Left hindlimb (tissue), 1 donor: ENCODE measurements at regions not wholly inside any gene's neighbourhood (a gene's known extent, or its start where the extent isn't known, plus 50 kb on each side); places are given as distances from the start of the nearest gene placed in this dataset.
"Not testable (repeated sequence)": the region's sequence is repeated elsewhere in the genome, so short reads cannot be mapped to it uniquely, and the experiment has no call there.

Experiments
- DNase-seq: peaks from one replicate; pipeline ENCODE4 v3.0.0-alpha.2; 2018

DNA sequence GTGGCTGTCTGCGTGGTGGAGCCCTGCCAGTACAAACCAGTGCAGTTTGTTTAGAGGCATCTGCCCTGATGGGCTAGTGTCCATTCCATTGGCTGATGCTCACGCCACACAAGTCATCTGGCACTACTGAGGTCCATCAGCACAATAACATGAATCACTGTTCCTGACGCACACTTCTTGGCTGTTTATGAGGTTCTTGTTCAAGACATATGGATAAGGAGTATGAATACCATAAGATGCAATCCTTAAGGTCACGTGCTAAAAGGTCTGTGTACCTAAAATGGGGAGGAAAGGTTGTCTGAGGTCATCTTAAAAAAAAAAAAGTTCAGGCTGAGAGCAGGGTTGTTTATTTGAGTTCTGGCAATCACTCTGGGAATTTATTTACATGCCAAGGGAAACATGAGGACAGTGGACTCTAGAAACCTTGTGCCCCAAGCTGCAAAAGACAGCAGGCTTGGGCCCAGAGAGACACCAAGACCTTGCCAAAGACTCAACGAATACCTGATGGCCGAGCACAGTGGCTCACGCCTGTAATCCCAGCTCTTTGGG lies 54.1 kb upstream of the SHLD1 start:
- DNase-seq = no peak

GRCh38 chr20:5691918-5692618 lies 58.1 kb upstream of the SHLD1 start:
- no peak for DNase-seq

DNA sequence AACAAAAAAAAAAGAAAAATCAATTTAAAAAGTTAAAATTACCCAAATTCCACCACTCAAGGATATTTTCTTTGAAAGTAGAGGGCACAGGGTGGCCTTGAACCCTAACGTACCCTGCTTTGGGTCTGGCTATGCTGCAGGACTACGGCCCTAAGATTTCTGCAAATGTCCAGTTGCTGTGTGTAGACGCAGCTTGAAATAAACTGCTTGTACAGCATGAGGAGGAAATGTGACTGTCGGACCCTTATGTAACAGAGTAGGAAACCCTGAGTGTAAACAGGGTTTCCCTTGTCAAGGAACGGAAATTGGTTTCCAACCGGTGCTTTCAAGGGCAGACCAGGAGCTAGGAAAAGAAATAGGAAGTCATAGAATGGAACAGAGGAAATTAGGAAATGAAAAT lies 60.7 kb upstream of the SHLD1 start:
- no peak for DNase-seq

GRCh38 chr20:5688431-5688972 lies 61.7 kb upstream of the SHLD1 start:
- peak; percentile 41 for DNase-seq

GRCh38 chr20:5687884-5688283 lies 62.3 kb upstream of the SHLD1 start:
- no peak for DNase-seq

GRCh38 chr20:5686384-5687105 lies 63.7 kb upstream of the SHLD1 start:
- DNase-seq = no peak

GRCh38 chr20:5682556-5682955 lies 67.6 kb upstream of the SHLD1 start:
- DNase-seq = not testable (repeated sequence)

- DNase-seq = no peak
Measured at GRCh38 chr20:5680192-5680591, 69.4 kb upstream of the GPCPD1 start.

GRCh38 chr20:5678777-5679176 lies 68.0 kb upstream of the GPCPD1 start:
- no peak for DNase-seq

GRCh38 chr20:5677944-5678343 lies 67.1 kb upstream of the GPCPD1 start:
- not testable (repeated sequence) for DNase-seq

DNA sequence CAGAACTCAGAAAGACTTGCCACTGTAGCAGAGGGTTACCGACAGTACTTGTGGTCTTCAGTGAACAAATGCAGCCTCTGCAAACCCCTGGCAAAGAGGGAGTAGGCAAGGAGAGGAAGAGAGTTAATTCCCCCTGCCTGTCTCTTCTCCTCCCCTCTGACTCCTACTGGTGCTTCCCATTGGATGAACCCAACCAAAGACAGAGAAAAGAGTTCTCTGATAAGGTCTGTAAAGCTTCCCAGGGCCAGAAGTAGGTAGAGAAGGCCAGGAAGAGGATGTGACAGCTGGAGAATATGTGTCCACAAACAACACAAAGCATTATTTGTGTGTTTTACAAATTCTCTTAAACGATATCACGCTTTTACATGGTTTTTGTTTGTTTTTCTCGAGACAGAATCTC lies 66.6 kb upstream of the GPCPD1 start:
- no peak for DNase-seq

DNA sequence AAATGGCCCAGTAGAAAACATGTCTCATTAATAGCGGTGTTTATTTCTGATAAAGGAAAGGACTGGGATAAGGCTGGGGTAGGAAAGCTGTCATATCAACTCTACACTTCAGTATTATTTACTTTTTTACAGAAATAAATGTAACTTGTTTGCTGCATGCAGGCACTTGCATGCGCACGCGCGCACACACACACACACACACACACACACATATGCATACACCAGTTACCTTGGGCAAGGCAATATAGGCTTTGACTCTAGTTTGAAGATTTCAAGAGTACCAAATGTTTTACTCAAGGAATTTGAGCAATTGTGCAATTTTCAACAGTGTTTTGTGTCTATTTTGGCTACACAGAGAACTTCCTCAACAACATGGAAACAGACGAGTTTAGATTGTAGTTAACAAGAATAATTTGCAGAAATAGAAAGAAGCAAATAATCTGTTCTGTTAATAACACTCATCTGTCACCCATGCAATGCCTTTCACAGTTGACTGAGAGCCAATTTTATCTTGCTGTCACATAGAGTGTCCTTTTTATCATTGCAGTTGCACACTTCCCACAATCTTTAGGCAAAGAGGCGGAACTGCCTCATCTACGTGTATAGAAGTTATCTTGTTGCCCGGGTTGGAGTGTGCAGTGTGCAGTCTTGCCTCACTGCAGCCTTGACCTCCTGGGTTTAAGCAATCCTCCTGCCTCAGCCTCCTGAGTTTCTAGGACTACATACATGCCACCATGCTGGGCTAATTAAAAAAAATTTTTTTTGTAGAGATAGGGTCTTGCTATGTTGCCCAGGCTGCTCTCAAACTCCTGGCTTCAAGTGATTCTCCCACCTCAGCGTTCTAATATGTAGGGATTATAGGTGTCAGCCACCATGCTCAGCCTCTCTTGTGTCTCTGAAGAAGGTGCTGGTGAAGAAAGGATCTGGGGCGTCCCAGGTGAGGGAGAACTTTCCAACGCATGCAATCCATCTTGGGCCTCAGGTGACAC lies 64.6 kb upstream of the GPCPD1 start:
- no peak for DNase-seq

DNA sequence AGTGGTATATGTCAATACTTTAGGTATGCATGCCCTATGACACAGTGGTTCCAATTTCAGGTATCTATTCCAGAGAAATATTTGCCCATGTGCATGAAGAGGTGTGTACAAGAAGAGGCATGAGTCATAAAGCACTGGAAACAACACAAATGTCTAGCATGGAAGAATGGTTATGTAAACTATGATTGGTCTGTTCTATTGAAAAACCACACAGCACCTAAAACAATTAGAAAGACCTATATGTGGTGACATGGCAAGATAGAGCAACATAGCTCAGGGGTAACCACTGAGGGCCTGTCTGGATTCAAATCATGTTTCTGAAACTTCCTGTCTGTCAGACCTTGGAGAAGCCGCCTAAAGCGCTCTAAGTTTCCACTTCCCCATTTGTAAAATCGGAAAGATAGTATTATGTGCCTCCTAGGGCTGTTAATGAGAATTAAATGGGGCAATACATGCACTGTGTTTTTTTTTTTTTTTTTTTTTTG lies 63.4 kb upstream of the GPCPD1 start:
- no peak for DNase-seq

- DNase-seq = no peak
Measured at GRCh38 chr20:5670874-5671273, 60.1 kb upstream of the GPCPD1 start.

DNA sequence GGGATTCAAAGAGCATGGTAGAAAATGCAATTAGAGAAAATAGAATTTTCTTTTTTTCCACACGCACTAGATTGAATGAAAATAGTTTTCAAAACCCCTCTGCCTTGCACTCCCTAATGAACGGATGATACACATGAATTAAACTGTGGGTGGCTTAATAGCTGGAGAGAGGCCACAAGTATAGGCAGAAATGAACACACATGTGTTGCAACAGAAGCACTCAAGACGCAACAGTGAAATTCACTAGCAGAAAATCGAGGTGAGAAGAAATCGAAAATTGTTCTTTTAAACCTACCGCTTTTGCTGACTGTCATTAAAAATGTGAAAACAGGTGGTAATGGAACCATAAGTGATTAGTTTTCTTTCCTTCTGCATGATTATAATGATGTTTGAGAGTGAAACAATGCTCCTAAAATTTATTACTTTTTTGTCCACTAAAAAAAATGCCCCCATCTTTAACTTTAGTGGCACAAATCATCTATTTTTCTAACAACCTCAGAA lies 59.3 kb upstream of the GPCPD1 start:
- DNase-seq = no peak

GRCh38 chr20:5668529-5668868 lies 57.7 kb upstream of the GPCPD1 start:
- no peak for DNase-seq

GRCh38 chr20:5667705-5668528 lies 57.1 kb upstream of the GPCPD1 start:
- no peak for DNase-seq

GRCh38 chr20:5665417-5665816 lies 54.6 kb upstream of the GPCPD1 start:
- DNase-seq = no peak

DNA sequence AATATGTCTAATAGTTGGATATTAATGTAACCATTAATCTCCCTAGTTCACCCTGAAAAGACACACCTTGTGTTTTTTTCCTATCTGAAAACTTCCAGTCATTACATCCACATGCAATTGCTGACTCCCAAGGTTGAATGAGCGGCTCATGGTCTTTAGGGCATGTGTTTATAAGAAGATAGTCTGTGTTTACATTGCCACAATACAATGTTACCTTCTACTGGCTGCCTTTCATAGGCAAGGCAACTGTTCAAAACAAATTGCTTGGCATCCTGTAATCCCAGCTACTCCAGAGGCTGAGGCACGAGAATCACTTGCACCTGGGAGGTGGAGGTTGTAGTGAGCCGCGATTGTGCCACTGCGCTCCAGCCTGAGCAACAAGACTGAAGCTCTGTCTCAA lies 52.6 kb upstream of the GPCPD1 start:
- no peak for DNase-seq

GRCh38 chr20:5662769-5663168 lies 52.0 kb upstream of the GPCPD1 start:
- no peak for DNase-seq

- DNase-seq = not testable (repeated sequence)
Measured at GRCh38 chr20:5660756-5661155, 50.0 kb upstream of the GPCPD1 start.
